ENCODE measurements at regions not wholly inside any gene's neighbourhood (a gene's known extent, or its start where the extent isn't known, plus 50 kb on each side); places are given as distances from the start of the nearest gene placed in this dataset.

GRCh38 chr16:74201576-74201975 lies 95.0 kb upstream of the PSMD7 start:
- Histone ChIP-seq H3K4me2 (ENCODE audit: low read depth, low read length) (no peak overlapping the region), H3K27me3 (ENCODE audit: control insufficient read depth in 1 of 2, insufficient read depth in 2 of 2, low read length in 2 of 2) (peaks cover 0 to 17% of the 10 kb centered on the region in 2 experiments; a peak in 1 of 5 replicates), H3K36me3 (replicated peaks in 1 of 2; ENCODE audit: control insufficient read depth in 1 of 2, insufficient read depth in 2 of 2, low read length in 2 of 2) (no peaks in the 10 kb centered on the region), H3K4me3 (replicated peaks in 1 of 3; ENCODE audit: insufficient read depth in 1 of 3, low read depth in 2 of 3, low read length in 3 of 3) (no peak overlapping the region), H3K9me3 (ENCODE audit: low read length) (no peaks in the 10 kb centered on the region), H3K79me2 (ENCODE audit: insufficient read depth, low read length) (no peaks in the 10 kb centered on the region), H3K9ac (ENCODE audit: insufficient read depth, low read depth, low read length) (no peak overlapping the region), H3K27ac (ENCODE audit: extremely low read length, insufficient read depth, low read length) (no peak overlapping the region), H4K20me1 (ENCODE audit: insufficient read depth, low read length) (no peaks in the 10 kb centered on the region), H3K4me1 (ENCODE audit: insufficient read depth, low read length) (no peaks in the 10 kb centered on the region), H2AFZ (ENCODE audit: low read length) (no peak overlapping the region)
- in situ Hi-C loops (cut with HindIII; ENCODE audit: extremely low pct_ligation_motif_present, low pct_unique_long_range_greater_than_20kb) (no loop called here), intact Hi-C loops (cut with micrococcal nuclease; ENCODE audit: unreplicated experiment) (no loop called here)
- no peak for ATAC-seq
- DNase-seq (ENCODE audit: low spot score): no peak
- ChIA-PET POLR2A (no interaction called here), CTCF (ENCODE audit: low intra/inter-chr PET ratio, low total read pairs) (no interaction called here)
- BruUV-seq (replicated peaks): no TSS peak
- 4% methylated on average over 2 of the region's 2 CpGs for WGBS (ENCODE audit: low lambda C conversion rate)
- FAIRE-seq: no peak
- TF ChIP-seq SNAPC4 (CRISPR knock-in tag; IDR thresholded peaks at IDR 0.05) (no peak), ZNF724P (CRISPR knock-in tag; IDR thresholded peaks at IDR 0.05; ENCODE audit: borderline replicate concordance) (no peak), SMAD3 (CRISPR knock-in tag; IDR thresholded peaks at IDR 0.05) (no peak), ZBTB46 (CRISPR knock-in tag; IDR thresholded peaks at IDR 0.05; ENCODE audit: borderline replicate concordance) (no peak), SMYD3 (CRISPR knock-in tag; IDR thresholded peaks at IDR 0.05) (no peak), SATB2 (CRISPR knock-in tag; IDR thresholded peaks at IDR 0.05) (no peak), TBX2 (CRISPR knock-in tag; IDR thresholded peaks at IDR 0.05; ENCODE audit: borderline replicate concordance) (no peak), ZNF296 (CRISPR knock-in tag; conservative IDR thresholded peaks at IDR 0.05) (no peak), RAD21 (CRISPR knock-in tag; IDR thresholded peaks at IDR 0.05) (no peak), GFI1 (CRISPR knock-in tag; IDR thresholded peaks at IDR 0.05; ENCODE audit: borderline replicate concordance) (no peak), PATZ1 (CRISPR knock-in tag; IDR thresholded peaks at IDR 0.05) (no peak), ZNF567 (CRISPR knock-in tag; IDR thresholded peaks at IDR 0.05; ENCODE audit: borderline replicate concordance) (no peak), BRCA1 (CRISPR knock-in tag; IDR thresholded peaks at IDR 0.05) (no peak), REPIN1 (CRISPR knock-in tag; IDR thresholded peaks at IDR 0.05; ENCODE audit: borderline replicate concordance, low read depth) (no peak), ZNF605 (CRISPR knock-in tag; IDR thresholded peaks at IDR 0.05) (no peak), MTA3 (CRISPR knock-in tag; IDR thresholded peaks at IDR 0.05) (no peak), IRX3 (CRISPR knock-in tag; IDR thresholded peaks at IDR 0.05; ENCODE audit: borderline replicate concordance, low read depth) (no peak)

All from HepG2 (cell line).